Endothelial cell of umbilical vein (primary cell): ENCODE measurements at regions not wholly inside any gene's neighbourhood (a gene's known extent, or its start where the extent isn't known, plus 50 kb on each side); places are given as distances from the start of the nearest gene placed in this dataset.

Source experiments
- BruUV-seq: library from RNA; stranded (reverse); fragments of 400-500 nt; replicated peaks from 2 replicates; lab custom pipeline; 2021; lab: Mats Ljungman, UMichigan
- CTCF ChIA-PET: fragments of 300-600, 350-600 bp; sonication (Branson Sonifier 250); formaldehyde crosslinking; loops from one replicate; lab custom pipeline; 2021; ENCODE audit warnings: antibody characterized with exemption, inconsistent platforms; lab: Charles Lee
- POLR2A ChIA-PET: fragments of 300-600, 350-600 bp; sonication (Branson Sonifier 250); formaldehyde crosslinking; loops from one replicate; lab custom pipeline; 2021; ENCODE audit warnings: antibody characterized with exemption, inconsistent platforms; lab: Charles Lee
- DNase-seq: peaks from one replicate; pipeline ENCODE4 v3.0.0-alpha.2; 2011; ENCODE audit warnings: low read depth, low spot score
- FAIRE-seq: peaks from 2 replicates; lab custom pipeline; 2011; peaks lifted over from hg19 to GRCh38; lab: Jason Lieb, UNC
- H2AFZ ChIP-seq: 2 replicates; pipeline ENCODE4 v1.6.0; 2012; ENCODE audit warnings: low read depth, low read length, control low read depth, inconsistent platforms
- H3K27ac ChIP-seq: 2 replicates; pipeline ENCODE4 v1.5.1; 2011; ENCODE audit warnings: low read depth, mild to moderate bottlenecking, control low read depth, low read length, moderate library complexity; ENCODE audit not compliant: insufficient read depth
- H3K27me3 ChIP-seq, 2 experiments: 2 replicates each; pipeline versions ENCODE4 v1.6.0 to v1.6.1; 2011; ENCODE audit warnings: low read length in 2 of 2, mixed read lengths in 1 of 2; ENCODE audit not compliant: control insufficient read depth in 2 of 2, insufficient read depth in 2 of 2
- H3K36me3 ChIP-seq, 2 experiments: 2 replicates in 1 of 2; 3 replicates in 1 of 2; pipeline ENCODE4 v1.5.1; 2011; ENCODE audit warnings: low read length in 2 of 2, mild to moderate bottlenecking in 1 of 2, moderate library complexity in 1 of 2; ENCODE audit not compliant: control insufficient read depth in 2 of 2, insufficient read depth in 2 of 2; ENCODE audit errors: extremely low read depth in 1 of 2
- H3K4me1 ChIP-seq: 3 replicates; pipeline ENCODE4 v1.5.1; 2011; ENCODE audit warnings: mild to moderate bottlenecking, low read length; ENCODE audit not compliant: control insufficient read depth, insufficient read depth; ENCODE audit errors: extremely low read depth
- H3K4me2 ChIP-seq: 2 replicates; pipeline ENCODE4 v1.6.1; 2011; ENCODE audit warnings: low read length, control low read depth, mixed read lengths; ENCODE audit not compliant: insufficient read depth
- H3K4me3 ChIP-seq, 3 experiments: fragments of 200-600 bp in 1 of 3; sonication (generic), shearing (Covaris generic) in 1 of 3; replicated peaks in 1 of 3; 2 replicates each; pipeline ENCODE4 v1.5.1; 2011 to 2016; ENCODE audit warnings: control low read depth in 3 of 3, low read length in 3 of 3, mild to moderate bottlenecking in 2 of 3, inconsistent platforms in 1 of 3, low read depth in 1 of 3, moderate library complexity in 1 of 3; ENCODE audit not compliant: insufficient read depth in 1 of 3
- H3K79me2 ChIP-seq: 2 replicates; pipeline ENCODE4 v1.6.0; 2012; ENCODE audit warnings: low read length, inconsistent platforms; ENCODE audit not compliant: control insufficient read depth, insufficient read depth
- H3K9ac ChIP-seq: replicated peaks from 2 replicates; pipeline ENCODE3; 2011; ENCODE audit warnings: low read length, control low read depth; ENCODE audit not compliant: insufficient read depth; ENCODE audit errors: extremely low read depth
- H3K9me1 ChIP-seq: replicated peaks from 3 replicates; pipeline ENCODE4 v1.6.0; 2011; ENCODE audit warnings: mild to moderate bottlenecking, low read length; ENCODE audit not compliant: control insufficient read depth, insufficient read depth; ENCODE audit errors: extremely low read depth
- H3K9me3 ChIP-seq: replicated peaks from 2 replicates; pipeline ENCODE4 v1.5.1; 2012; ENCODE audit warnings: low read length, inconsistent platforms; ENCODE audit not compliant: control insufficient read depth, insufficient read depth
- H4K20me1 ChIP-seq: replicated peaks from 2 replicates; pipeline ENCODE3; 2011; ENCODE audit warnings: mild to moderate bottlenecking, low read length; ENCODE audit not compliant: control insufficient read depth, insufficient read depth; ENCODE audit errors: extremely low read depth
- CTCF ChIP-seq, 2 donors: IDR thresholded peaks; 1 replicate in 1 of 2; 2 replicates in 1 of 2; pipeline ENCODE4 v1.5.1; 2011; ENCODE audit warnings: low read length in 2 of 2, mild to moderate bottlenecking in 2 of 2, moderate library complexity in 2 of 2, control low read depth in 1 of 2, inconsistent platforms in 1 of 2, low read depth in 1 of 2; ENCODE audit not compliant: insufficient read depth in 1 of 2; ENCODE audit errors: extremely low read depth in 1 of 2
- EZH2 ChIP-seq: IDR thresholded peaks from 2 replicates; pipeline ENCODE4 v1.6.1; 2012; ENCODE audit warnings: borderline replicate concordance, low read depth, mild to moderate bottlenecking, moderate library complexity, low read length, inconsistent platforms; ENCODE audit not compliant: severe bottlenecking
- FOS ChIP-seq: IDR thresholded peaks from 2 replicates; pipeline ENCODE4 v1.6.1; 2011; ENCODE audit warnings: mild to moderate bottlenecking, low read length, moderate library complexity, borderline replicate concordance; ENCODE audit not compliant: insufficient read depth
- GATA2 ChIP-seq: IDR thresholded peaks from 2 replicates; pipeline ENCODE4 v1.7.0; 2011; ENCODE audit warnings: low read depth, mild to moderate bottlenecking, moderate library complexity, mixed read lengths, low read length; ENCODE audit not compliant: insufficient read length, insufficient read depth
- JUN ChIP-seq: IDR thresholded peaks from 2 replicates; pipeline ENCODE4 v1.6.1; 2011; ENCODE audit warnings: borderline replicate concordance, low read depth; ENCODE audit not compliant: insufficient read length, insufficient read depth
- MAX ChIP-seq: IDR thresholded peaks from 2 replicates; pipeline ENCODE4 v1.6.1; 2011; ENCODE audit not compliant: insufficient read depth, insufficient read length
- MYC ChIP-seq: IDR thresholded peaks from one replicate; pipeline ENCODE4 v1.6.1; 2011; ENCODE audit warnings: mild to moderate bottlenecking, low read depth, low read length
- POLR2A ChIP-seq: IDR thresholded peaks from 2 replicates; pipeline ENCODE4 v1.6.1; 2012; ENCODE audit warnings: low read depth, mild to moderate bottlenecking, control low read depth, low read length
- POLR2AphosphoS5 ChIP-seq: IDR thresholded peaks from 2 replicates; pipeline ENCODE4 v1.6.1; 2012; ENCODE audit warnings: low read depth, mild to moderate bottlenecking, control low read depth, low read length, moderate library complexity; ENCODE audit not compliant: insufficient read depth
- dilution Hi-C: fragments of 300-500 bp; cut with MboI; formaldehyde crosslinking; loops from one replicate; pipeline ENCODE4 v1.15.0; 2019; ENCODE audit warnings: low sequenced_read_pairs; ENCODE audit not compliant: extremely low pct_ligation_motif_present
- intact Hi-C: fragments of 100-400 bp; cut with micrococcal nuclease; formaldehyde crosslinking; loops from one replicate; pipeline ENCODE4 v1.10.0; 2022

- no peaks in the 10 kb centered on the region for H4K20me1 ChIP-seq
- H3K36me3 ChIP-seq = no peaks in the 10 kb centered on the region
- H3K4me2 ChIP-seq = no peak overlapping the region
- TF ChIP-seq GATA2 = no peak
- no peak for TF ChIP-seq EZH2
- no peak for TF ChIP-seq POLR2AphosphoS5
- no peak for TF ChIP-seq POLR2A
- TF ChIP-seq MYC = no peak
- TF ChIP-seq MAX = no peak
- TF ChIP-seq JUN = no peak
- TF ChIP-seq FOS = no peak
- TF ChIP-seq CTCF (IDR thresholded peaks at IDR 0.05; ENCODE audit: extremely low read depth in 1 of 2, insufficient read depth in 1 of 2, low read depth in 1 of 2, low read length in 2 of 2) = no peak
- intact Hi-C loops (no loop called here), dilution Hi-C loops (no loop called here)
- no peak overlapping the region for H3K4me3 ChIP-seq
- no peaks in the 10 kb centered on the region for H3K79me2 ChIP-seq
- POLR2A ChIA-PET = no interaction called here
- BruUV-seq = no TSS peak
- H3K27me3 ChIP-seq = no peaks in the 10 kb centered on the region
- no peak overlapping the region for H2AFZ ChIP-seq
- CTCF ChIA-PET = no interaction called here
- no peaks in the 10 kb centered on the region for H3K9me3 ChIP-seq
- FAIRE-seq = no peak
- no peaks in the 10 kb centered on the region for H3K4me1 ChIP-seq
- H3K27ac ChIP-seq = no peak overlapping the region
- no peak for DNase-seq
- no peaks in the 10 kb centered on the region for H3K9me1 ChIP-seq
- no peak overlapping the region for H3K9ac ChIP-seq
Measured at GRCh38 chr7:45430397-45430796, 143.8 kb upstream of the ADCY1 start.
